ENCODE measurements at regions not wholly inside any gene's neighbourhood (a gene's known extent, or its start where the extent isn't known, plus 50 kb on each side); places are given as distances from the start of the nearest gene placed in this dataset.

DNA sequence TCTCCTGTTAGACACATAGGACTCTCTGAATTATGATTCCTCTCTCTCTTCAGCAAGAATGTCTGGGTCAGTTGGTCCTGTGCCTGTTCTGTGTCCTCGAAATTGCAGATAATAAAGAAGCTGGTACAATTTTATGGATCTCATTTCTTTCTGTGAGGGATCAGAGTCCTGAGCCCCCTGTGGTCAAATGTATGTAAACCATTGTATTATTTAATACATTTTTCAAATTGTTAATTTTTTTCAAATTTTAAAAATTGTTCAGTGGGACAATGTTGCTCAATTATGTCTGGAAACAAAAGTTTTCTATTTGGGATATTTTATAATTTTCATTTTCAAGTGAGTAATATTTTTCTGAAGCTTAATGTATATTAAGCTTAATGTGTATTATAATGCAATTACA, 513.5 kb downstream of the CCER1 start:
- Mint-ChIP-seq H3K36me3 (no peaks in the 10 kb centered on the region), H3K27ac (no peak overlapping the region), H3K27me3 (no peaks in the 10 kb centered on the region), H3K4me1 (ENCODE audit: unreplicated experiment) (no peaks in the 10 kb centered on the region), H3K4me3 (no peak overlapping the region), H3K9me3 (no peaks in the 10 kb centered on the region)
- TF ChIP-seq, protein P1, sequence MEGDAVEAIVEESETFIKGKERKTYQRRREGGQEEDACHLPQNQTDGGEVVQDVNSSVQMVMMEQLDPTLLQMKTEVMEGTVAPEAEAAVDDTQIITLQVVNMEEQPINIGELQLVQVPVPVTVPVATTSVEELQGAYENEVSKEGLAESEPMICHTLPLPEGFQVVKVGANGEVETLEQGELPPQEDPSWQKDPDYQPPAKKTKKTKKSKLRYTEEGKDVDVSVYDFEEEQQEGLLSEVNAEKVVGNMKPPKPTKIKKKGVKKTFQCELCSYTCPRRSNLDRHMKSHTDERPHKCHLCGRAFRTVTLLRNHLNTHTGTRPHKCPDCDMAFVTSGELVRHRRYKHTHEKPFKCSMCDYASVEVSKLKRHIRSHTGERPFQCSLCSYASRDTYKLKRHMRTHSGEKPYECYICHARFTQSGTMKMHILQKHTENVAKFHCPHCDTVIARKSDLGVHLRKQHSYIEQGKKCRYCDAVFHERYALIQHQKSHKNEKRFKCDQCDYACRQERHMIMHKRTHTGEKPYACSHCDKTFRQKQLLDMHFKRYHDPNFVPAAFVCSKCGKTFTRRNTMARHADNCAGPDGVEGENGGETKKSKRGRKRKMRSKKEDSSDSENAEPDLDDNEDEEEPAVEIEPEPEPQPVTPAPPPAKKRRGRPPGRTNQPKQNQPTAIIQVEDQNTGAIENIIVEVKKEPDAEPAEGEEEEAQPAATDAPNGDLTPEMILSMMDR (conservative IDR thresholded peaks at IDR 0.05): peak; percentile 55
- no peak for DNase-seq (ENCODE audit: extremely low spot score, unreplicated experiment)

DNA sequence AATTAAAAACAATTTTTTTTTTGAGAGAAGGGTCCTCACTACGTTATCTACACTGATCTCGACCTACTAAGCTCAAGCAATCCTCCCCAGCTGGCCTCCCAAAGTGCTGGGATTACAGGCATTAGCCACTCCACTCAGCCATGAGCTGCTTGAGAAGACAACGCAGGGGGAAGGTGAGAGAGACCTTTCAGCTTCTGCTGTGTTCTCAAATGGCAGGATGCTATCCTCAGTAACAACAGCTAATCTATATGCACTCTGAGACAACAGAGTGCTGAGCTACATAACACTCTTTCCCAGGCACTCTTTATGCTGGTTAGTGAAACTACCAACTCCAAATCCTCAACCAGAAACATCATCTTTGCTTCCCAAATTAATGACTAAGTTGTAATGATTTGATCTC, 526.1 kb downstream of the CCER1 start:
- Mint-ChIP-seq H3K36me3 (no peaks in the 10 kb centered on the region), H3K9me3 (peaks cover under 1% of the 10 kb centered on the region), H3K4me1 (ENCODE audit: unreplicated experiment) (no peaks in the 10 kb centered on the region), H3K4me3 (no peak overlapping the region), H3K27me3 (no peaks in the 10 kb centered on the region), H3K27ac (no peak overlapping the region)
- TF ChIP-seq, protein P1 (conservative IDR thresholded peaks at IDR 0.05): no peak
- no peak for DNase-seq (ENCODE audit: extremely low spot score, unreplicated experiment)

DNA sequence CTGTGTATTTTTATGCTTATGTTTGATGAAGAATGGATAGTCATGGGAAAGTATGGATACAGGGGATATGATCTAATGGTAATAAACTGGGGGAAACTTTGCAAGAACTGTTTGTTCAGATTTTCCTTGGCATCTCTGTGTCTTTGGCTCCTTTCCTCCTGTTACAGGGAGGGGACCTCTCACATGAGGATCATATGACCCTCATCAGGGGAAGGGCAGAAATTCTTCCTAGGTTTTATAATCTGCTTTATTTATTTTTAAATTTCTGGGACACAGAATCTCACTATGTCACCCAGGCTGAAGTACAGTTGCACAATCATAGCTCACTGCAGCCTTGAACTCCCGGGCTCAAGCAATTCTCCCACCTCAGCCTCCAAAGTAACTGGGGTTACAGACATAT, 526.5 kb downstream of the CCER1 start:
- H3K4me1 Mint-ChIP-seq (ENCODE audit: unreplicated experiment): no peaks in the 10 kb centered on the region
- TF ChIP-seq, protein P1 (conservative IDR thresholded peaks at IDR 0.05): no peak
- no peaks in the 10 kb centered on the region for H3K36me3 Mint-ChIP-seq
- DNase-seq (ENCODE audit: extremely low spot score, unreplicated experiment): no peak
- no peaks in the 10 kb centered on the region for H3K9me3 Mint-ChIP-seq
- no peak overlapping the region for H3K4me3 Mint-ChIP-seq
- H3K27ac Mint-ChIP-seq: no peak overlapping the region
- no peaks in the 10 kb centered on the region for H3K27me3 Mint-ChIP-seq

DNA sequence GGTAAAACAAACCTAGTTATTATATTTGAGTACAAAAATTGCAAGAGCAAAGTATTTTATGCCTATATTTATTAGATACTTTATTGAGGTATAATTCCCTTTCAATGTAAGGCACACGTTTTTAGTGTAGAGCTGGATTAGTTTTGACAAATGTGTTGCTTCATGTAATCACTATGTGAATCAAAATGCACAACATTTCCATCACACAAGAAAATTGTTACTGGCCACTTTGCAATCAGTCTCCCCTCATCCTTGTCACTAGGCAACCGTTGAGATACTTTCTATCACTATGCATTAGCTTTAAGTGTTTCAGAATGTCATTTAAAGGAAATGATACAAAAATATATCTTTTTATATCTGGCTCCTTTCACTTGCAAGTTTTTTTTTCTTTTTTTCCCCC, 531.0 kb downstream of the CCER1 start:
- Mint-ChIP-seq H3K4me1 (ENCODE audit: unreplicated experiment) (no peaks in the 10 kb centered on the region), H3K36me3 (no peaks in the 10 kb centered on the region), H3K9me3 (no peaks in the 10 kb centered on the region), H3K4me3 (no peak overlapping the region), H3K27me3 (no peaks in the 10 kb centered on the region), H3K27ac (no peak overlapping the region)
- TF ChIP-seq, protein P1 (conservative IDR thresholded peaks at IDR 0.05): no peak
- DNase-seq (ENCODE audit: extremely low spot score, unreplicated experiment): no peak

DNA sequence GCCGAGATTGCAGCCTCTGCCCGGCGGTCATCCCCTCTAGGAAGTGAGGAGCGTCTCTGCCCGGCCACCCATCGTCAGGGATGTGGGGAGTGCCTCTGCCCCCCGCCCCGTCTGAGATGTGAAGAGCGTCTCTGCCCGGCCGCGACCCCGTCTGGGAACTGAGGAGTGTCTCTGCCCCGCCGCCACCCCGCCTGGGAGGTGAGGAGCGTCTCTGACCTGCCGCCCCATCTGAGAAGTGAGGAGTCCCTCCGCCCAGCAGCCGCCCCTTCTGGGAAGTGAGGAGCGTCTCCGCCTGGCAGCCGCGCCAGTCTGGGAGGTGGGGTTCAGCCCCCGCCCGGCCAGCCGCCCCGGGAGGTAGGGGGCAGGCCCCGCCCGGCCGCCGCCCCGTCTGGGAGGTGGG, 544.0 kb downstream of the CCER1 start:
- TF ChIP-seq, protein P1 (conservative IDR thresholded peaks at IDR 0.05): no peak
- no peaks in the 10 kb centered on the region for H3K36me3 Mint-ChIP-seq
- no peak overlapping the region for H3K27ac Mint-ChIP-seq
- H3K4me1 Mint-ChIP-seq (ENCODE audit: unreplicated experiment): peaks cover 5% of the 10 kb centered on the region
- H3K9me3 Mint-ChIP-seq: peaks cover 6% of the 10 kb centered on the region
- no peak for DNase-seq (ENCODE audit: extremely low spot score, unreplicated experiment)
- H3K4me3 Mint-ChIP-seq: no peak overlapping the region
- no peaks in the 10 kb centered on the region for H3K27me3 Mint-ChIP-seq

DNA sequence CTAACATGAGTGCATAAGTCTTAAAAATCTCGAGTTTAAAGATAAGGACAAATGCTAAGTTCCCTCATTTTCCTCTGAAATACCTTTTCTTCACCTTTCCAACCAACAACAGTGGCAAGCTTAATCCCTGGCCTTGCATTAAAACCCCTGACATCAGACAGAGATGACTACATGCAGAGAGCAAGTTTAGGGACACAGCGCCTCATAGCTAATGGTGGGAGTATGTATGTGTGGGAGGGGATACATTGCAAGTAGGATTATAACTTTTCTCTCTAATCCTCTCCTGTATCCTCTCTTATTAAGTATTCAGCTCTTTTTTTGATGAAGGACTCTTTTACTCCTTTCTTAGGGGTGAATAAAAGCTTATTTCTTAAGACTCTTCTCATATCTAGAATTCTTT, 547.1 kb downstream of the CCER1 start:
- H3K36me3 Mint-ChIP-seq: no peaks in the 10 kb centered on the region
- TF ChIP-seq, protein P1 (conservative IDR thresholded peaks at IDR 0.05): no peak
- H3K4me3 Mint-ChIP-seq: no peak overlapping the region
- no peak for DNase-seq (ENCODE audit: extremely low spot score, unreplicated experiment)
- H3K27me3 Mint-ChIP-seq: no peaks in the 10 kb centered on the region
- peaks cover 1% of the 10 kb centered on the region for H3K9me3 Mint-ChIP-seq
- H3K4me1 Mint-ChIP-seq (ENCODE audit: unreplicated experiment): no peaks in the 10 kb centered on the region
- no peak overlapping the region for H3K27ac Mint-ChIP-seq
